Lower leg skin (tissue), 3 donors: ENCODE measurements at regions not wholly inside any gene's neighbourhood (a gene's known extent, or its start where the extent isn't known, plus 50 kb on each side); places are given as distances from the start of the nearest gene placed in this dataset.

Experiments
- CTCF ChIP-seq, 3 donors: fragments of 450-650 bp; IDR thresholded peaks; one replicate each; pipeline ENCODE4 v1.5.1; 2016; ENCODE audit warnings: antibody characterized with exemption in 3 of 3, mild to moderate bottlenecking in 3 of 3, moderate library complexity in 2 of 3
- POLR2A ChIP-seq, 2 donors: fragments of 450-650 bp; IDR thresholded peaks; one replicate each; pipeline ENCODE4 v1.6.1; 2016 to 2017; ENCODE audit warnings: antibody characterized with exemption in 2 of 2, mild to moderate bottlenecking in 1 of 2, moderate library complexity in 1 of 2

GRCh38 chr3:72447059-72447946 is 400.9 kb downstream of the SHQ1 start:
- no peak for TF ChIP-seq CTCF (IDR thresholded peaks at IDR 0.05)
- no peak for TF ChIP-seq POLR2A (IDR thresholded peaks at IDR 0.05)
